ENCODE measurements at regions not wholly inside any gene's neighbourhood (a gene's known extent, or its start where the extent isn't known, plus 50 kb on each side); places are given as distances from the start of the nearest gene placed in this dataset.

DNA sequence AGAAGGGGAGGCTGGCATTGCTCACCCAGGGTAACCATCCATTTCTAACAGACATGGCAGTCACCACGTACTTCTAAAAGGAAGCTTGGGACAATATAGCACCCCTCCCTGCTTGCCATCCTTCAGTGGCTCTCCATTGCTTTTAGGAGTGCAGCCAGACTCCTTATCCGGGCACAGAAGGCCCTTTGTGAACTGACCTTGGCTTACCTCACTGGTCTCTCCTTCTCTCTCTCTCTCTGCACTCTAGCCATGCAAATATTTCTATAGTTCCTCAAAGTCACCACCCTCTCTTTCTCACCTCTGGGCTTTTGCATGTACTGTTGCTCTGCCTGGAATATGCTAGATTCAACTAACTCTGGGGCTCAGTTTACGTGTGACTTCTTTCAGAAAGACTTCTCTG, 301.1 kb downstream of the SHQ1 start:
- TF ChIP-seq, protein P1, sequence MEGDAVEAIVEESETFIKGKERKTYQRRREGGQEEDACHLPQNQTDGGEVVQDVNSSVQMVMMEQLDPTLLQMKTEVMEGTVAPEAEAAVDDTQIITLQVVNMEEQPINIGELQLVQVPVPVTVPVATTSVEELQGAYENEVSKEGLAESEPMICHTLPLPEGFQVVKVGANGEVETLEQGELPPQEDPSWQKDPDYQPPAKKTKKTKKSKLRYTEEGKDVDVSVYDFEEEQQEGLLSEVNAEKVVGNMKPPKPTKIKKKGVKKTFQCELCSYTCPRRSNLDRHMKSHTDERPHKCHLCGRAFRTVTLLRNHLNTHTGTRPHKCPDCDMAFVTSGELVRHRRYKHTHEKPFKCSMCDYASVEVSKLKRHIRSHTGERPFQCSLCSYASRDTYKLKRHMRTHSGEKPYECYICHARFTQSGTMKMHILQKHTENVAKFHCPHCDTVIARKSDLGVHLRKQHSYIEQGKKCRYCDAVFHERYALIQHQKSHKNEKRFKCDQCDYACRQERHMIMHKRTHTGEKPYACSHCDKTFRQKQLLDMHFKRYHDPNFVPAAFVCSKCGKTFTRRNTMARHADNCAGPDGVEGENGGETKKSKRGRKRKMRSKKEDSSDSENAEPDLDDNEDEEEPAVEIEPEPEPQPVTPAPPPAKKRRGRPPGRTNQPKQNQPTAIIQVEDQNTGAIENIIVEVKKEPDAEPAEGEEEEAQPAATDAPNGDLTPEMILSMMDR (IDR thresholded peaks at IDR 0.05): no peak
- TF ChIP-seq POLR2A (IDR thresholded peaks at IDR 0.05): no peak
